NCI-H2081 treated with DMSO at 0.1 percent for 48 hours (cell line): ENCODE measurements at regions not wholly inside any gene's neighbourhood (a gene's known extent, or its start where the extent isn't known, plus 50 kb on each side); places are given as distances from the start of the nearest gene placed in this dataset.
"Not testable (repeated sequence)": the region's sequence is repeated elsewhere in the genome, so short reads cannot be mapped to it uniquely, and the experiment has no call there.

Source experiments
- DNase-seq: peaks from one replicate; lab custom pipeline; 2025; lab: John Stamatoyannopoulos, UW

DNA sequence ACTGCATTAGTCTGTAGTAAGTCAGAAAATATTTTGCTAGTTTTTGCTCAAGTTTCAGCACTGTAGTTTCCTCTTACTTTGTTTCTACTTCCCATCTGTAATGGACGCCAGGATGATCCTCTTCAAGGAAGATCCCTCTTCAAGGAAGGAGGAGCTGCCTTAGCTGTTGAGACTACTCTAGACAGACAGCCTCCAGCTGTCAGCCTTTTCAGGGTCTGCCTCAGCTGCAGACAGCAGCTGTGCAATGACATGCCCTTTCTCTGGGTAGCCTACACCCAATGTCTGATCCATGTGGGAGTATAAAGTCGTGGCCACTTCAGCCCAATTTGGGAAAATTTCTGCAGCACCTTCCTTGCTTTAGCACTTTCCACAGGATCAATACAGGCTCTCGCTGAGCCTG lies 281.0 kb upstream of the MAOA start:
- DNase-seq = no peak

- DNase-seq = no peak
These were observed 275.4 kb upstream of the MAOA start for GRCh38 chrX:43380704-43381103.

DNA sequence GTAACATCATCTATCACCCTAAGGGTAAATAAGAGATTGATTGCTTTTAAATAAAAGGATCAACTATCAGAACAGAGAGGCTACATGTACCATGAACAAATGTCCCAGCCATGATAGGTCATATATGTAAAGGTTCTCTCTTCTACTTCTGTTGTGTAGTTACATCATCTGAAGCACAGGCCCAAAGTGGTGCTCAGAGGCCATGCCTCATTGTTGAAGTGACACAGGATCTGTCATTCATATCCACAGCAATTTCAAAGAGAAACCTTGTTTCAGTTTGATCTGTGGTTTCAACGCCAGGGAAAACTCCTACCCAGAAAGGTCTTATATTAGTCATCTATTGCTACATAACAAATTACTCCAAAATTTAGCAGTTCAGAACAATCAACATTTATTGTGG lies 269.2 kb upstream of the MAOA start:
- no peak for DNase-seq

GRCh38 chrX:43405191-43405590 lies 250.9 kb upstream of the MAOA start:
- DNase-seq = no peak

- no peak for DNase-seq
These were observed 232.2 kb upstream of the MAOA start for GRCh38 chrX:43423876-43424275.

DNA sequence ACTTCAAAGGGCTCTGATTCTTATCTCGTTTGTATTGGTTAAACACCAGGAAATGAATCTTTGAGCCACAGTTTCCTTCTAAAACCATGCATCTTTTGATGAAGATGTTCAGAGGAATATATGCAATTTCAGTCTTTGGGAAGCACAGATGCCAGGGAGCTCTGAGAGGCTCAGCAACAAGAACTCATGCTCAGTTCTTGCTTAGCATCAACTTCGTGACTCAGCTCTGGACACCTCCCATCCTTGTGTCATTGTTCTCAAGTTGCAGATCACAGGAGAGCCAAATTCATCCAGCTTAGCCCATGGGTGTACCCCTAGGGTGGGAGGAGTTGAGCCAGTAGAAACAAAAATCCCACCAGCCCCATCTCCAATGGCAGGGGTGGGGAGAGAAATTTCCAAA lies 219.6 kb upstream of the MAOA start:
- no peak for DNase-seq

GRCh38 chrX:43446752-43447151 lies 209.3 kb upstream of the MAOA start:
- no peak for DNase-seq

GRCh38 chrX:43448688-43449087 lies 207.4 kb upstream of the MAOA start:
- no peak for DNase-seq

DNA sequence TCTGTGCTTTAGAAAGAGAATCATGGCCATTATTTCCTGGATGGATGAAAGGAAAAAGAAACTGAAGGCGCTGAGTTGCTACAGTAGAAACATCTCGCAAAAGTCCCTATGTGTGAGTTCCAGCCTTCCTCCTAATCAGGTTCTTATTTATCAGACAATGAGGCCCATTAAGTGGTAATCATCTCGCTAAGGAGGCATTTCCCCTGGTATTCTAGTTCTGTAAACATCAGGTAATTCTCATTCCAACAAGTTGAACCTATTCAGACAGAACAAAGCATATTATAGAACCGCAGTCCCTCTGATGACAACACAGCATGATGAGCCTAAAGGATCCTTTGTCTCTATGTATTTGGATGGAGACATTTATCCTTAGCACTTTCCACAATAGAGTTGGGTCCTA lies 205.7 kb upstream of the MAOA start:
- DNase-seq = no peak

DNA sequence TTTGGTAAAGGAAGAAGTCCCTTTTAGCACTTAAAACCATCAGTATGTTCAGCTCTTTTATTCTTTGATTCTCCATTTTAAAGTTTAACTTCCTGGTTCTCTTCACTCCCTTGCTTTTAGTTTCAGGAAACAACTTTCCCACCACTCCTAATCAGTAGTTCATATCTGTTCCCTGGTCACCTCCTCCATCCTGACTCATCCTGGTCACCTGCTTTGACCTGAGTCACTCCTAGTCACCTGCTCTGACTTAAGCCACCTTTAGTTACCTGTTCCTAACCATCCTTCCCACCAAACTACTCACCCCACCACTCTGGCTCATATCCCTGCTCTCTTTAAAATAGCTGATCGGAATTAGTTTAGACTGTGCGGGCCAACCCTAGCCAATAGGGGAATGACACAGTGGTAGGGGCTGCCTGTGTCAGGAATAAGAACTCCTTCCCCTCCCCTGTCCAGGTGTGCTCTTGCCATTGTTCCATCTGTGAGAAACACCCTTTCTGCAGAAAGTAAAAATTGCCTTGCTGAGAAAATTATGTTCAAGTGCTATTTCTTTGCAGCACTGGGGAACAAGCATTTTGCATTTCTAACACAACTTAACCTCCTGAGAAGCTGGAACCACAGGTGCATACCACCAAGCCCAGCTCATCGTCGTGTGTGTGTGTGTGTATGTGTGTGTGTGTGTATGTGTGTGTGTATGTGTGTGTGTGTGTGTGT lies 204.0 kb upstream of the MAOA start:
- DNase-seq = not testable (repeated sequence)

GRCh38 chrX:43456063-43456462 lies 200.0 kb upstream of the MAOA start:
- no peak for DNase-seq

DNA sequence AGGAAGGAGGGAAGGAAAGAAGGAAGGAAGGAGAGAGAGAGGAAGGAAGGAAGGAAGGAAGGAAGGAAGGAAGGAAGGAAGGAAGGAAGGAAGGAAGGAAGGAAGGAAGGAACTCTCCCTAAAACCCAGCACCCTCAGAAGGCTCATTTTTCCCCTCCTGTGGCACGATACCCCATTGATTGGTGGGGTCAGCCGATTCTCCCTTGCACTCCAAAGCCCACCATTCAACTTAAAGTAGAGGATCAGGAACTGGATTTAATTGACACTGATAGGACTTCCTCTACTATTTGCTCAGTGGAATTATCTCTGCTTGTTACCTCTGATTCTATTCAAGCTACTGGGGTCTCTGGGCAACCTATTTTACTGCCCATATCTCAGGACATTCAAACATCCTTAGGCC lies 199.2 kb upstream of the MAOA start:
- no peak for DNase-seq

DNA sequence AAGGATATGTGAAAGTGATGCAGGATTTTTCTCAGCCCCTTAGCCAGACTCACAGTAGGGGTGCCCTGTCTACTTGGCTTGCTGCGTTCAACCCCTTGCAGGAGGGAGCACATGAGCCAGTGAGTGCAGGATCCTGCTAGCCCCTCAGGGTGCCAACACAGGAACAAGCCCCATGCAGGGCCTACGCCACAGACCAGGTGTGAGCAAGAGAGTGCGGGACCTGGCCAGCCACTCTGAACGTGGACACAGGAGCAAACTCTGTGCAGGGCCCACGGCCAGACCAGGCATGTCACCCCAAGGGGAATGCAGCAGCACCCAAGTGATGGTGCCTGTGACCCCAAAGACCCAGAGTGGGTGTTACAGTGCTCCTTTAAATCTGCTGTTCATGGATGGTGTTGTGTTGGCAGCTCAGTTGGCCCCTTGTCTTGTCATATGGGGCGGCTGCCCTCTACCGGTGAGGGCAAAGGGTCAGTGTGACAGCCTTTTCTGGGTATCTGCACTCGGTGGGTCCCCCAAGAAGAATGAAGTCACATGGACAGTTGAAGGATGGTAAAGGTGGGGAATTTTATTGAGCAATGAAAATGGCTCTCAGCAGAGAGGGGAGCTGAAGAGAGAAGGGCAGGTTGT lies 188.4 kb upstream of the MAOA start:
- no peak for DNase-seq

DNA sequence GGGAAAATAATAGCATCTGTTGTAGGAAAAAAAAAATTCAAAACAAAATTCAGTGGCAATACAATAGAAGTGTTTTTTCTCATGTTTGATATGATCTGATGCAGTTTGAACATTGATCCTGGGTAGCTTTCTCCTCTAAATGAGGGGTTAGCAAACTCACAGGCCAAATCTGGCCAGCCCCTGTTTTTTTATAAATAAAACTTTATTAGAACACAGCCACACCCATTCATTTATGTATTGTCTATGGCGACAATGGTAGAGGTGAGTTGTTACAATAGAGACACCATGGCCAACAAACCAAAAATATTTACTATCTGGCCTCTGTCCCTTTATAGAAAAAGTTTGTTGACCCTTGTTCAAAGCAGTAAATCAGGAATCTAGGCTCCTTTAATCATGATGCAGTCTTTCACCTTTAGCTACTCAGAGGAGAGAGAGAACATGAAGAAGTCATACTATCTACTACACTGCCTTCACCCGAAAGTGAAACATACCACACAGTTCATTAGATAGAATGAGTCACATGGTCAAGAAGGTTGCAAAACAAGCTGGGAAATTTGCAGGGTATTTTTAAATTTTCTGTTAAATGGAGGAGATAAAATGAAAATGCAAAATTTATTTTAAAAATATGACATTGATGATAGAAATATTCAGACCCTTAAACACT lies 186.6 kb upstream of the MAOA start:
- DNase-seq = no peak

- DNase-seq = no peak
These were observed 181.8 kb upstream of the MAOA start for GRCh38 chrX:43474321-43474720.

- DNase-seq = no peak
These were observed 177.0 kb upstream of the MAOA start for GRCh38 chrX:43479070-43479469.

- no peak for DNase-seq
These were observed 176.2 kb upstream of the MAOA start for GRCh38 chrX:43479850-43480249.

DNA sequence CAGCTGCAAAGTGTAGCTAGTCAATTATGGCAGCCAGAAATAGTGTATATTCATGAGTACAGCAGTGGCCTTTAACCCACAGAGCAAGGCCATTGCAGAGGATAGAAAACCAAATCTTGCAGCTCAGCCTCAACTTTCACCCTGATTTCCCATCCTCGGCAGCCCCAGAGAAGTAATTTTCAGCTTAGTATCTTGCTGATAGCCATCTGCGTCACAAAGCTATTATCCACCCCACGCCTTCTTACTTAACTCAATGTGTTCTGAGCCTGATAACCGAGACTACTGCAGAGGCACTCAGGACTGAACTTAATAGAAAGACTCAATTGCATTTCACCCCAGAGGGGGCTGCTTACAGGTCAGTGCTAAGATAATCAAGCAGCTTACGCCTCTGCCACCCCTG lies 174.5 kb upstream of the MAOA start:
- DNase-seq = no peak

- no peak for DNase-seq
These were observed 162.3 kb upstream of the MAOA start for GRCh38 chrX:43493756-43494155.

DNA sequence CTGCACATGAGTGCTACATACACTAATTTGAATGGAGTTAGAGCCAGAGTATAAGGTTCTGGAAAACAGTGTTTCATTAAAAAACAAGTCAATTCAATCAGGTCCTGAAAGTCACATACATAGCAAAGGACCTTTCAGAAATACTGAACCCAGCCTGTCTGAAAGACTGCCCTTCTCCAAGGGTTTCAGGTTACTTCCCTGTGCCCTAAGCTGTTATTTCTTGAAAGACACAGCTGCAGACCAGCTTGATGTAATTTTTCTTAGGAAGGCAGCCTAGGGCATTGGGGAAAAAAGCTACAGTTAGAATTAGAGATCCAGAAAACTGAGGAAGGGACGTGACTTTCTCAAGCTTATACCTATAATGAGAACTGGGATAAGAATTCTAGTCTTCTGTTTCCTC lies 155.9 kb upstream of the MAOA start:
- DNase-seq = no peak

GRCh38 chrX:43500996-43501694 lies 155.0 kb upstream of the MAOA start:
- no peak for DNase-seq

DNA sequence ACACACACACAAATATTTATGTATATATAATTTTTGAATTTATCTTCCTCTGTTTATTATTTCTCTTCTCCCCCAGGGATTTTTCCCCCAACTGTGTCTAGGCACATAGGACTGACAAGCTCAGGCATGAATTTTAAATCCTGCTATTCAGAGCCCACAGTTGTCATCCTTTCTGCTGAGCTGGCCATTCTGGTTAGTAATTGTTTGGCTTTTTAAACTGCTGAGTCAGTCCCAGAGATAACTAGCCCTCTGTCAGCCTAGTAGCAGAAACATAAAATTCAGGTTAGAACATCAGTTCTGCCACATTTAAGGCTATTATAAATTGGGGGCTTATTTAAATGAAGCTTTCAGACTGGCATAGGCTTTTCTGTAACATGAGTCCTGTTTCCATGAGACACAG lies 151.7 kb upstream of the MAOA start:
- DNase-seq = no peak

DNA sequence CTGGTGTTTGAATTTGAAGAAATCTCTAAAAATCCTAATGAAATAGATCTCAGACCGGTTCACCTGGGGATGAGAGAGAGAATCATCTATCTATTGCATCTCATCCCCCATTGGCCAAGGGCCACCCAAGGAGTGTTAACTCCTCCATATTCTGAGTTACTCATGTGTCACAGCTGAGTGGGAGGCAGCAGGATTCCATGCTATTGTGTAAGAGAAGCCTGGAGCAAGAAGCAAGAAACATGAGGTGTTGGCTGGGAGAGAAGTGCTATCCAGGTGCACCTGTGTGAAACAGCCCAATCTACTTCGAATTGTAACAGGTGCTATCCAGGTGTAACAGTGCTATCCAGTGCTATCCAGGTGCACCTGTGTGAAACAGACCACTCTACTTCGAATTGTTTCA lies 150.3 kb upstream of the MAOA start:
- no peak for DNase-seq
